Activated CD8-positive, alpha-beta memory T cell treated with anti-CD3 and anti-CD28 coated beads for 4 hours (primary cell): ENCODE measurements at regions not wholly inside any gene's neighbourhood (a gene's known extent, or its start where the extent isn't known, plus 50 kb on each side); places are given as distances from the start of the nearest gene placed in this dataset.

Experiments used
- DNase-seq, 2 donors: peaks; one replicate each; pipeline ENCODE4 v3.0.0-alpha.2; 2020; ENCODE audit warnings: low read depth in 2 of 2

DNA sequence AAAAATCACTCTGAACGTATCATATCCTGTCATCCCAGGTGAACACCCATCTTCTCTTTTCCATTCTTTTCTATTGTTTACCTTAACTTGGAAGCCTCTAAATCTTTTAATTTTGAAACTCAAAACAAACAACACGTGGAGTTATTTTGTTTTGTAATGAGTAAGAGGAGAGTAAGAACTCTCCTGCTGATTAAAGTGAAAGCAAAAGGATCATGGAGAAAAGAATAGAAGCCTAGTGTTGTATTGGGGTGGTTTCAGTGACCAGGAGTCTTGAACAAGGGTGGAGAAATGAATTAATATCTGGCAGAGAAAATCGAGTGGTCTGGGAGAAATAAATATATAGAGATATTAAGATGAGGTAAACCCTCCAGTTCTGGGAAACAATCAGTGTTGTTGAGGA, 237.4 kb upstream of the UGT8 start:
- no peak for DNase-seq

DNA sequence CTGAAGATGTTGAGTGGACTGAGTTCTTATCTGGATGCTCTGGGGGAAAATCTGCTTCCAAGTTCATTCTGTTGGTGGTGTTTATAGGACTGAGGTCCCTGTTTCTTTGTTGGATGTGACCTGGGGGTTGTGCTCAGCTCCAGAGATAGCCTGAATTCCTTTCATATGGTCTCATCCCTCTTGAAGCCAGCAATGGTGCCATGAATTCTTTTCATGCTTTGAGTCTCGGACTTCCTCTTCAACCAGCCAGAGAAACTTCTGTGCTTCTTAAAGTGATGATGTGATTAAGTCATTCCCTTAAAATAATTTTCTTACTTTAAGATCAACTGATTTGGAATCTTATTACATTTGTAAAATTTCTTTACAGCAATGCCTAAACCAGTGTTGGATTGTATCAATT, 233.8 kb upstream of the UGT8 start:
- no peak for DNase-seq

DNA sequence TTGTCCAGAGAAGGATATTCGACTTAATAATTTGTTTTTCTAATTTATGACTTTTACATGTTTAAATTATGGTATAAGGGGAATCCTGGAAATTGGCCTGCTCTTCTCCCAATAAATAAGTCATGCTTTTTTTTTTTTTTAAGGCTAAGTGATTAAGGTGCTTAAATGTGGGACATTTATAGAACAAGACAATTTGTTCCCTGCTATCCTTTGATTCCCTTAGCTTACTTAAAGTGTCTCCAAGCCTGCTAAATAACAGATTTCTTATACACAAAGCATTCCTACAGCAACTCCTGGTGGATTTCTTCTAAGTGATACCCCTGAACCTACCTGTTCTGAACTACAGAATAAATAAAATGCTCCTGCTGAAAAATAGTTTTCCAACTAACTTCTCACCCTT, 233.0 kb upstream of the UGT8 start:
- DNase-seq: no peak

- DNase-seq: no peak
Observed at GRCh38 chr4:114366368-114366767, 232.2 kb upstream of the UGT8 start.

- DNase-seq: no peak
Observed at GRCh38 chr4:114368751-114369150, 229.9 kb upstream of the UGT8 start.

- no peak for DNase-seq
Observed at GRCh38 chr4:114373508-114373907, 225.1 kb upstream of the UGT8 start.

- DNase-seq: no peak
Observed at GRCh38 chr4:114378305-114378903, 220.2 kb upstream of the UGT8 start.

DNA sequence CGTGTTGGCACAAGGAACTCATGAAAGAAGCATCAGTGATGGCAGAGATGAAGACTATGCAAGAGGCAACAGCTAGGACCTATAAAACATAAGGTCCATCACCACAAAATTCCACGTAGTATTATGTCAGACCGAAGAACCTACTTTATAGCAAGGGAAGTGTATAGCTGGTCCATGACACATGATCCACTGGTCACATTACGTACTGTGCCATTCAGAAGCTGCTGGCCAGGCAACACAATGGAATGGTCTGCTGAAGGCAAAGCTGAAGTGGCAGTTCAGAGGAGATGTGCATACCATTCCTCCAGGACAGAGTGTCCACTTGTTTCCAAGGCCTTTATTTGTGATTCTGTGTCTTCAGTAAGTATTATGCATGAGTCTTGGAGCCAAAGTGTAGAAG, 215.5 kb upstream of the UGT8 start:
- DNase-seq: no peak

- no peak for DNase-seq
Observed at GRCh38 chr4:114383721-114384120, 214.9 kb upstream of the UGT8 start.

DNA sequence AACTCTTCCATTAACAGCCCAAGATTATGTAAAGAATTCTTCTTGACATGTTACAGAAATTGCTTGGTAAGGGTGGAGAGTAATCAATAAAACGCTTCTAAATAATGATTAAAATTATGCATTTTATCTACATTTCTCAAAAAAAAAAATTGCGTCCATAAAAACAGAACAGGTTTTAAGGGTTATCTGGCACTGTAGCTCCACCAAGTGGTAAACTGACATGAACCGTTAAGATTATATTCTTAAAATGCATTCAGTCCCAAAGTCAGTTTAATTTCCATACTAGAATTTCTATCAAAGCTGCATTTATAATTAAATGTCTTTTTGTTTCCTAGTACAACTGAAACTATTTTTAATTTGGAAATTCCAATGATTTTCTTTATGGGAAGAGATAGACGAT, 214.0 kb upstream of the UGT8 start:
- DNase-seq: no peak

- no peak for DNase-seq
Observed at GRCh38 chr4:114385195-114385985, 213.2 kb upstream of the UGT8 start.

DNA sequence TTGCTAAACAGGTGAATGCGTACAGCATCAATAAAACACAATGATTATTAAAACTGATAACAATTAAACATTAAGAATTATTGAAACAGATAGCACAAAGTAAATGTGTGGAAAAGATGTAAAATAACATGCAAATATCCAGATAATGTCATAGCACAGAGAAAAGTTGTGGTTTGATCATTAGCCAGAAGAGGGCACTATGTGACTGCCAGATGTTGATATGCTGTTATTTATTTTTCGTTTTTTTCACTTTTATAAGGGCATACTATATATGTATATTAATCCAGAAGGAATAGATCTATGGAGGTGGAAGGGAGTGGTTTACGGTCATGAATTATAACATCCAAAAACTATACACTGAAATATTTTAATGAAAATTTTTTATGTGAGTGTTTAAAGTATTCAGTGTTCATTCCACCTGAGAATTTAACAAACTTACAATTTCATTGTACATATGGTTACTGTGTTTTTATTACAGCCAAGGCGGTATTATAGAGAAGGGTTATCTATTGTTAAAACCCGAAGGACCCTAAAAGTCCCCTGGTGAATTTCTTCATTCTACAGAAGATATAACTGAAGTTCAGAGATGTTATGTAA, 211.9 kb upstream of the UGT8 start:
- DNase-seq: no peak

GRCh38 chr4:114389070-114389685, 209.4 kb upstream of the UGT8 start:
- no peak for DNase-seq

GRCh38 chr4:114393295-114394038, 205.1 kb upstream of the UGT8 start:
- no peak for DNase-seq

DNA sequence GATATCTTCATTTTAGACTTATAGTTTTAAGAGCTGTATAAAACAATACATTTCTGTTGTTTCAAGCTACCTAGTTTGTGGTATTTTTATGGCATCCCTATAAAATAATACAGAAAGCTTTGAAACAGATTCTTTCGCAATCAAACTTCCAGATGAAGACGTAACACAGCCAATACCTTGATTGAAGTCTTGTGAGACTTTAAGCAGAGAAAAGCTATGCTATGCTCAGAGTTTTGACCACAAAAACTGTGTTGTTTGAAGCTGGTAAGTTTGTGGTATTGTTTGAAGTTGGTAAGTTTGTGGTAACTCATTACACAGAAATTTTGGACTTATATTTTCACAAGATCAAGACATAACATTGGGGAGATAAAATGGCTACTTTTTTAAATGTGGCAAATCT, 201.8 kb upstream of the UGT8 start:
- no peak for DNase-seq

- DNase-seq: no peak
Observed at GRCh38 chr4:114398410-114398809, 200.2 kb upstream of the UGT8 start.

DNA sequence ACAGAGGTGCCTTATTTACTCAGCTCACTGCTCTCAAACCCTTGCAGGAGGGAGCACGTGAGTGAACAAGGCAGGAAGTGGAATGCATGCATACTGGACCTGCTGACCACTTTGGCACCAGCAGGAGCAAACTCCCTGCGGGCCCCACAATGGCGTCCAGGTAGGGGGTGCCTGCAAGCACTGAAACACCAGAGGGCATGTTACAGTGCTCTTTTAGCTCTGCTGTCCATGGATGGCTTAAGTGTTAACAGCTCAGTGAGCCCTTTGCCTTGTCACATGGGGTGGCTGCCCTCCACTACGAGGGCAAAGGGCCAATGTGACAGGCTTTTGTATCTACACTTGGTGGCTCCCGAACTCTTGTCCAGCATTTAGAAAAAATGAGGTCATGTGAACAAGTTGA, 199.5 kb upstream of the UGT8 start:
- no peak for DNase-seq

DNA sequence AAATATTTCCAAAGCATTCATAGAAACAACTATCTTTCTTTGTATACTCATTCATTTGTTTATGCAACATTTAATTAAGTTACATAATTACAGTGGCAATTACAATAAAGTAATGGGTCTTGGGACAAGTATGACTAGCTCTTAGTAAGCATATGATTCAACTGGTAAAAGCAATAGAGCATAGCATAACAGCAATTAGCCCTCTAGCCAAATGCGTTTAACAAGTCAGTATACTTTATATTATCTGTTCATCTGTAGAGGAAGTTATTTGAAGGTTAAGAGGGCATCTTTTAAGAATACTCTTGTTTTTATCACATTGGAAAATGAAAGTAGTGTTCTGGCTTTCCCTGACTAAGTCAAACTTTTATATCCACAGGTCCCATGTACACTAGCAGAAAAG, 198.1 kb upstream of the UGT8 start:
- DNase-seq: no peak

- DNase-seq: no peak
Observed at GRCh38 chr4:114401483-114401882, 197.1 kb upstream of the UGT8 start.

DNA sequence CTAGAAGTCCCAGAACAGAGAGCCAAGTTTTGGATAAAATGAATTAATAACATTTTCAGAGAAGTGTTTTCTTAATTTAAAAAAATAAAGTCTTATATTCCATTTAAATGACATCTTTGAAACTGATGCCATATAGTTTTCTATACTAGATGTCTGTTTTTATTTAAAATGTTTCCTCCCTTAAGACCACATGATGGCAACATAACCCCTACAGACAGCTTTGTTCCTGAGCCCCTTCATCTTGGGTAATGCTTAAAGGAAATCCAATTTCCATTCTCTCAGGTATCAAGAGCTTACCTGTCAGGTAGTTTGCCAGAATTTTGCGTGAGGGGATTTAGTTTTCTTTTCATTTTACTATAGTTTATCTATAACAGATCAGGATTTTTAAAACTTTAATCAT, 181.4 kb upstream of the UGT8 start:
- no peak for DNase-seq

DNA sequence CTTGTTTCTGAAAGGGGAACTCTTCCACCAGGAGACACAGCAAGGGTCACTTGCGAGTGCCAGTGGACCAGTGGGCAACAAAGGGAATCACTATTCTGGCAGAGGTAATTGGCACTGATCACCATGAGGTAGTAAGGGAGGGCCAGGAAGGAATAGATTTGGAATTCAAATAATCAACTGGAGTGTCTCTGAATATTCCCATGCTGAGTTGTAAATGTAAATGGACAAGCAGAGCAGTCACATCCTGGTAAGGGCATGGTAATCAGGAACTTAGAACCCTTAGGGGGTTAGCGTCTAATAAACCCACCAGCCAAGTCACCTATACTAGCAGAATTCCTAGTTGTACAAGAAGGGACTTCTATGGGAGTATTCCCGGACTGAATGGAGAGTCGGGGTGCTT, 178.5 kb upstream of the UGT8 start:
- DNase-seq: no peak

- no peak for DNase-seq
Observed at GRCh38 chr4:114423582-114423981, 175.0 kb upstream of the UGT8 start.
